CD14-positive monocyte (primary cell): ENCODE measurements at regions not wholly inside any gene's neighbourhood (a gene's known extent, or its start where the extent isn't known, plus 50 kb on each side); places are given as distances from the start of the nearest gene placed in this dataset.

ENCODE experiments used
- DNase-seq, 3 donors: peaks; one replicate each; pipeline ENCODE4 v3.0.0-alpha.2; 2011 to 2022
- H2AFZ ChIP-seq: 2 replicates; pipeline ENCODE4 v1.6.0; 2012; ENCODE audit warnings: mild to moderate bottlenecking, low read depth, low read length, inconsistent platforms; ENCODE audit not compliant: insufficient read depth, poor library complexity, severe bottlenecking
- H3K27ac ChIP-seq, 2 donors: 1 replicate in 1 of 2; 2 replicates in 1 of 2; pipeline ENCODE4 v1.5.1; 2012 to 2013; ENCODE audit warnings: low read length in 2 of 2, control low read depth in 1 of 2, inconsistent platforms in 1 of 2, low read depth in 1 of 2, mild to moderate bottlenecking in 1 of 2
- H3K27me3 ChIP-seq, 2 donors: one replicate each; pipeline versions ENCODE4 v1.6.0 to v1.6.1; 2011 to 2013; ENCODE audit warnings: low read length in 2 of 2; ENCODE audit not compliant: control insufficient read depth in 2 of 2, insufficient read depth in 2 of 2
- H3K36me3 ChIP-seq, 2 donors: replicated peaks in 1 of 2; 1 replicate in 1 of 2; 2 replicates in 1 of 2; pipeline versions ENCODE4 v1.5.1 to v1.6.1; 2012 to 2013; ENCODE audit warnings: low read length in 2 of 2, control low read depth in 1 of 2, inconsistent platforms in 1 of 2, mild to moderate bottlenecking in 1 of 2; ENCODE audit not compliant: insufficient read depth in 2 of 2, control insufficient read depth in 1 of 2
- H3K4me1 ChIP-seq, 2 donors: 1 replicate in 1 of 2; 2 replicates in 1 of 2; pipeline versions ENCODE4 v1.5.1 to v1.6.1; 2012 to 2013; ENCODE audit warnings: low read length in 2 of 2, control low read depth in 1 of 2, inconsistent platforms in 1 of 2, mild to moderate bottlenecking in 1 of 2, moderate library complexity in 1 of 2; ENCODE audit not compliant: insufficient read depth in 2 of 2, control insufficient read depth in 1 of 2
- H3K4me2 ChIP-seq: replicated peaks from 2 replicates; pipeline ENCODE3; 2012; ENCODE audit warnings: low read length, moderate library complexity, mild to moderate bottlenecking; ENCODE audit not compliant: poor library complexity, severe bottlenecking; ENCODE audit errors: extremely low read depth
- H3K4me3 ChIP-seq, 3 experiments: fragments of 200-600 bp in 1 of 3; sonication (generic) in 1 of 3; replicated peaks in 1 of 3; 1 replicate in 2 of 3; 2 replicates in 1 of 3; pipeline ENCODE4 v1.5.1; 2011 to 2013; ENCODE audit warnings: low read length in 3 of 3, mild to moderate bottlenecking in 3 of 3, control low read depth in 2 of 3, low read depth in 2 of 3, inconsistent platforms in 1 of 3, moderate library complexity in 1 of 3
- H3K79me2 ChIP-seq: 2 replicates; pipeline ENCODE4 v1.6.0; 2012; ENCODE audit warnings: mild to moderate bottlenecking, control low read depth, inconsistent platforms, low read length, moderate library complexity; ENCODE audit not compliant: insufficient read depth
- H3K9ac ChIP-seq: 2 replicates; pipeline ENCODE4 v1.6.0; 2017; ENCODE audit warnings: low read length, mild to moderate bottlenecking; ENCODE audit not compliant: insufficient read depth, poor library complexity, severe bottlenecking
- H3K9me3 ChIP-seq, 2 donors: replicated peaks in 1 of 2; 1 replicate in 1 of 2; 2 replicates in 1 of 2; pipeline versions ENCODE4 v1.5.1 to v1.6.1; 2012 to 2013; ENCODE audit warnings: low read length in 2 of 2, control low read depth in 1 of 2; ENCODE audit not compliant: control insufficient read depth in 1 of 2, insufficient read depth in 1 of 2
- H4K20me1 ChIP-seq: 2 replicates; pipeline ENCODE4 v1.6.0; 2012; ENCODE audit warnings: mild to moderate bottlenecking, low read length, control low read depth, moderate library complexity; ENCODE audit not compliant: insufficient read depth
- H3K27ac Mint-ChIP-seq, 7 donors: one replicate each; pipeline ENCODE4 v1.8.0; 2020; ENCODE audit warnings: mild to moderate bottlenecking in 7 of 7, mixed read lengths in 7 of 7, moderate library complexity in 6 of 7, inconsistent platforms in 2 of 7
- H3K27me3 Mint-ChIP-seq, 3 donors: one replicate each; pipeline ENCODE4 v1.8.0; 2021 to 2022; ENCODE audit warnings: low read depth in 3 of 3, mild to moderate bottlenecking in 3 of 3, mixed read lengths in 3 of 3, moderate library complexity in 3 of 3, inconsistent platforms in 1 of 3
- H3K36me3 Mint-ChIP-seq, 2 donors: one replicate each; pipeline ENCODE4 v1.8.0; 2020; ENCODE audit warnings: mixed read lengths in 2 of 2, inconsistent platforms in 1 of 2, mild to moderate bottlenecking in 1 of 2
- H3K4me1 Mint-ChIP-seq: one replicate; pipeline ENCODE4 v1.8.0; 2020; ENCODE audit warnings: mild to moderate bottlenecking, mixed read lengths
- H3K4me3 Mint-ChIP-seq, 2 donors: one replicate each; pipeline ENCODE4 v1.8.0; 2020; ENCODE audit warnings: mild to moderate bottlenecking in 2 of 2, mixed read lengths in 2 of 2, moderate library complexity in 1 of 2
- H3K9me3 Mint-ChIP-seq, 7 donors: one replicate each; pipeline ENCODE4 v1.8.0; 2020 to 2022; ENCODE audit warnings: mixed read lengths in 7 of 7, mild to moderate bottlenecking in 6 of 7, moderate library complexity in 6 of 7, inconsistent platforms in 2 of 7
- CTCF ChIP-seq: fragments of 200-600 bp; IDR thresholded peaks from one replicate; pipeline ENCODE4 v1.8.0; 2022; ENCODE audit warnings: antibody characterized with exemption, mild to moderate bottlenecking
- WGBS: methylation state at CpG from one replicate; pipeline ENCODE4 v1.1.5; 2013; ENCODE audit warnings: missing lambda C conversion rate; ENCODE audit not compliant: insufficient coverage; 5-methylcytosine and 5-hydroxymethylcytosine counted together
- intact Hi-C, 2 donors: fragments of 100-400 bp; cut with micrococcal nuclease; formaldehyde crosslinking; loops; one replicate each; pipeline versions ENCODE4 v1.15.0 to v1.15.1; 2023

DNA sequence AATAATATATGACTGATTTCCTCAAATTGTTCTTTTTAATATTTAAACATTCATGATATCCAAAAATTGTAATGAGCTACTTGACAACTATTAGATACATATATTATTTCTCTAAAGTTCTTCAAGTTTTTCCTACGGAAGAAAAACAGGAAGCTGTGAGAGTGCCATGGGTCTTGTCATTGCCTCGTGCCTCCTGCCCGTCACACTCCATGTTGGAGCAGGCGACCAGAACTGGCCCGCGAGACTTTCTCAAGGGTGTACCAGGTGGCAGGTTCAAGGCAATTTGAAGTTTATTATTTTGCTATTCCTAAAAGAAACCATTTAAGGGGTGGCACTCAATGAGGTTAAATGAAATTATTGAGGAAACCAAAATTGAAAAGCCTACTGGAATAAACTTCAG, 337.2 kb downstream of the HACE1 start:
- Histone ChIP-seq H3K79me2 (no peaks in the 10 kb centered on the region), H3K4me2 (no peak overlapping the region), H3K4me3 (no peak overlapping the region), H3K27ac (no peak overlapping the region), H3K4me1 (peaks cover 0 to 4% of the 10 kb centered on the region in 2 donors), H4K20me1 (no peaks in the 10 kb centered on the region), H2AFZ (no peak overlapping the region), H3K9ac (no peak overlapping the region), H3K27me3 (no peaks in the 10 kb centered on the region), H3K9me3 (no peaks in the 10 kb centered on the region), H3K36me3 (no peaks in the 10 kb centered on the region)
- H3K36me3 Mint-ChIP-seq, result no peaks in the 10 kb centered on the region
- WGBS, result no CpG with 5 or more reads among the region's 6 CpGs
- H3K4me3 Mint-ChIP-seq, result no peak overlapping the region
- peaks cover 11% of the 10 kb centered on the region for H3K4me1 Mint-ChIP-seq
- TF ChIP-seq CTCF, result no peak
- peaks cover 0 to 2% (median 1%) of the 10 kb centered on the region in 3 donors for H3K27me3 Mint-ChIP-seq
- no peak overlapping the region for H3K27ac Mint-ChIP-seq
- intact Hi-C loops, result no loop called here
- peak in 2 of 3 donors; percentile 3 to 32 for DNase-seq
- no peaks in the 10 kb centered on the region for H3K9me3 Mint-ChIP-seq

DNA sequence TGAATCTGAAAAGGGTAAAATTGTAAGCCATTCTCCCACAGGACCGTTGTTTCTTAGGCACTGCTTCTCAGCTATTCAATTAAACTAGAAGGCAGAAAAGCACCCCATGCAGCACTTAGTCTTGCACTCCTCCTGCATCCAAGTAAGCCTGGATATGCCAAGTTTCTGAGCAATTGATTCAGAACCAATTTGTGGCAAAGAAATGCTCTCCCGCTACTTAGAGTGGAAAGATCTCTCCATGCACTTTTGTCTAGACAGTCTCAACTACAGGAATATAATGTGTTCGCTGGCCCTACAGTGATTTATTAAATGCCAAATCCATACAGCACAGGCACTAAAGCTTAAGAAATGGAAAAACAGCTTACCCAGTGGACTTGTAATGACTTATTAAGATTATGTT, 338.5 kb downstream of the HACE1 start:
- intact Hi-C loops, result no loop called here
- no peaks in the 10 kb centered on the region for H3K4me1 ChIP-seq
- H3K27me3 Mint-ChIP-seq, result peaks cover 0 to 2% (median 1%) of the 10 kb centered on the region in 3 donors
- no peaks in the 10 kb centered on the region for H3K27me3 ChIP-seq
- H3K36me3 ChIP-seq, result no peaks in the 10 kb centered on the region
- no peak for TF ChIP-seq CTCF
- H3K27ac Mint-ChIP-seq, result no peak overlapping the region
- H3K4me2 ChIP-seq, result no peak overlapping the region
- no peak overlapping the region for H3K4me3 Mint-ChIP-seq
- 72% methylated on average over 2 of the region's 3 CpGs for WGBS
- DNase-seq, result no peak
- H3K9me3 ChIP-seq, result no peaks in the 10 kb centered on the region
- no peak overlapping the region for H3K4me3 ChIP-seq
- no peak overlapping the region for H2AFZ ChIP-seq
- no peaks in the 10 kb centered on the region for H4K20me1 ChIP-seq
- H3K36me3 Mint-ChIP-seq, result no peaks in the 10 kb centered on the region
- no peak overlapping the region for H3K27ac ChIP-seq
- H3K9me3 Mint-ChIP-seq, result no peaks in the 10 kb centered on the region
- no peak overlapping the region for H3K9ac ChIP-seq
- peaks cover 5% of the 10 kb centered on the region for H3K4me1 Mint-ChIP-seq
- no peaks in the 10 kb centered on the region for H3K79me2 ChIP-seq
